GM06990 (cell line): ENCODE measurements at regions not wholly inside any gene's neighbourhood (a gene's known extent, or its start where the extent isn't known, plus 50 kb on each side); places are given as distances from the start of the nearest gene placed in this dataset.
"Not testable (repeated sequence)": the region's sequence is repeated elsewhere in the genome, so short reads cannot be mapped to it uniquely, and the experiment has no call there.

Experiments
- DNase-seq: peaks from one replicate; pipeline ENCODE4 v3.0.0-alpha.2; 2011; ENCODE audit not compliant: insufficient read length; ENCODE audit errors: extremely low read depth
- H3K27me3 ChIP-seq: replicated peaks from 2 replicates; pipeline ENCODE4 v1.6.0; 2011; ENCODE audit warnings: low read length; ENCODE audit not compliant: control insufficient read depth, insufficient read depth
- H3K36me3 ChIP-seq: 2 replicates; pipeline ENCODE4 v1.5.1; 2011; ENCODE audit warnings: low read length; ENCODE audit not compliant: control insufficient read depth, insufficient read depth
- H3K4me3 ChIP-seq: replicated peaks from 2 replicates; pipeline ENCODE4 v1.5.1; 2011; ENCODE audit warnings: low read depth, mild to moderate bottlenecking, control low read depth, low read length
- TF ChIP-seq, protein P1 (sequence below): IDR thresholded peaks from 2 replicates; pipeline ENCODE4 v1.5.1; 2011; ENCODE audit warnings: low read length, control low read depth, mild to moderate bottlenecking, inconsistent platforms; ENCODE audit not compliant: insufficient read depth, poor library complexity, severe bottlenecking

DNA sequence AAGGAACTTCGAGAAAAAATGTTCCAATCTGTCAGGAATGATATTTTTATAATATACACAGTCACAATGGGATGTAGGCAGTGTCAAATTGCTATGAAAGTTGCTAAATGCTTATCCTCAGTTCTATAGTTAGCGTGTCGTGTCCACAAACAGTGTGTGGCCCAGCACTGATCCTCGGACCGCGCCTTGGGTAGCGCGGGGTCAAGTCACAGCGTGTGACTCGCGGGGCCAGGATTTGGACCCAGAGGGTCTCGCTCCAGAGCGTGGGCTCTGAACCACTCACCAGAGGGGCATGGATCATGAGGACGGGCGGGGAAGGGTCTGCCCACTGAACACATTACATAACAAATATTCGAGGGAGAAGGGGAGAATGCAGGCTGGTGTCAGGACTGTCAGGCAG, 171.8 kb downstream of the C9orf50 start:
- H3K27me3 ChIP-seq = no peaks in the 10 kb centered on the region; the same call in 1 of the 2 replicates
- no peaks in the 10 kb centered on the region for H3K36me3 ChIP-seq
- TF ChIP-seq, protein P1, sequence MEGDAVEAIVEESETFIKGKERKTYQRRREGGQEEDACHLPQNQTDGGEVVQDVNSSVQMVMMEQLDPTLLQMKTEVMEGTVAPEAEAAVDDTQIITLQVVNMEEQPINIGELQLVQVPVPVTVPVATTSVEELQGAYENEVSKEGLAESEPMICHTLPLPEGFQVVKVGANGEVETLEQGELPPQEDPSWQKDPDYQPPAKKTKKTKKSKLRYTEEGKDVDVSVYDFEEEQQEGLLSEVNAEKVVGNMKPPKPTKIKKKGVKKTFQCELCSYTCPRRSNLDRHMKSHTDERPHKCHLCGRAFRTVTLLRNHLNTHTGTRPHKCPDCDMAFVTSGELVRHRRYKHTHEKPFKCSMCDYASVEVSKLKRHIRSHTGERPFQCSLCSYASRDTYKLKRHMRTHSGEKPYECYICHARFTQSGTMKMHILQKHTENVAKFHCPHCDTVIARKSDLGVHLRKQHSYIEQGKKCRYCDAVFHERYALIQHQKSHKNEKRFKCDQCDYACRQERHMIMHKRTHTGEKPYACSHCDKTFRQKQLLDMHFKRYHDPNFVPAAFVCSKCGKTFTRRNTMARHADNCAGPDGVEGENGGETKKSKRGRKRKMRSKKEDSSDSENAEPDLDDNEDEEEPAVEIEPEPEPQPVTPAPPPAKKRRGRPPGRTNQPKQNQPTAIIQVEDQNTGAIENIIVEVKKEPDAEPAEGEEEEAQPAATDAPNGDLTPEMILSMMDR = no peak
- no peak for DNase-seq
- H3K4me3 ChIP-seq = no peak overlapping the region

GRCh38 chr9:129446828-129447550, 173.9 kb downstream of the C9orf50 start:
- H3K36me3 ChIP-seq = no peaks in the 10 kb centered on the region
- DNase-seq = no peak
- H3K27me3 ChIP-seq = no peaks in the 10 kb centered on the region; the same call in 1 of the 2 replicates
- TF ChIP-seq, protein P1 = no peak
- no peak overlapping the region for H3K4me3 ChIP-seq

DNA sequence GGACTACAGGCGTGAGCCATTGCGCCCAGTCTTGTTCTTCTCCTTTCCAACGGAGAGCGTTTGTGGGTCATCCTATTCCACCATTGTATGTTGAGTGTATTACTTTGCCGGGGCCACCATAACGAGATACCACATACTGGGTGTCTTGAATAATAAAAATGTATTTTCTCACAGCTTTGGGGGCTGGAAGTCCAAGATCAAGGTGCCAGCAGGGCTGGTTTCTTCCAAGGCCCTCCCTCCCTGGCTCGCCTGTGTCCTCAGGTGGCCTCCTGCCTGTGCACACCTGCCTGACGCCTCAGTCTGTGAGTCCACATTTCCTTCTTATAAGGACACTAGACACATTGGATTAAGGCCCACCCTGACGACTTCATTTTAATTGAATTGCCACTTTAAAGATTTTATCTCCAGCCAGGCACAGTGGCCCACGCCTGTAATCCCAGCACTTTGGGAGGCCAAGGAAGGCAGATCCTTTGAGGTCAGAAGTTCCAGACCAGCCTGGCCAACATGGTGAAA, 175.1 kb downstream of the C9orf50 start:
- DNase-seq = no peak
- TF ChIP-seq, protein P1 = no peak
- Histone ChIP-seq H3K4me3 (no peak overlapping the region), H3K36me3 (no peaks in the 10 kb centered on the region), H3K27me3 (no peaks in the 10 kb centered on the region)

DNA sequence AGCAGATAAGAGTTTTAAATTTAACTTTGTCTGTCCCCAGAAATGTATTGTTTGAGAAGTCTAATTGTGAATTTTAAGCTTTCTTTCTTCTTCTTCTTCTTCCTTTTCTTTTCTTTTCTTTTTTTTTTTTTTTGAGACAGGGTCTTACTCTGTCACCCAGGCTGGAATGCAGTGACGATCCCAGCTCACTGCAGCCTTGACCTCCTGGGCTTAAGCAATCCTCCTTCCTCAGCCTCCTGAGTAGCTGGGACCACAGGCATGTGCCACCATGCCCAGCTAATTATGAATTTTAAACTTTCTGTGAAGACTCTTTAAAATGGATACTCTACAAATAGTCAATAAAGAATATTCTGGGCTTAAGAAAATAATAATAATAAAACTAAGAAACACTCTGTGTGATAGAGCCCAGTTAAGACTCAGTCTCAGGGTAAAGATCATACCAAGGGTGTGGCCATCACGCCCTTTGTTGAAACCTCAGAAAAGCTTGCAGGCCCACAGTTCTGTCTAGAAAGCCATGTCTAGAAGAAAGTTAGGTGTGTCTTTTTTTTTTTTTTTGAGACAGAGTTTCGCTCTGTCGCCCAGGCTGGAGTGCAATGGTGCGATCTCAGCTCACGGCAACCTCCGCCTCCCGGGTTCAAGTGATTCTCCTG, 177.3 kb downstream of the C9orf50 start:
- DNase-seq, H3K27me3 ChIP-seq, H3K36me3 ChIP-seq, H3K4me3 ChIP-seq: not testable (repeated sequence)

DNA sequence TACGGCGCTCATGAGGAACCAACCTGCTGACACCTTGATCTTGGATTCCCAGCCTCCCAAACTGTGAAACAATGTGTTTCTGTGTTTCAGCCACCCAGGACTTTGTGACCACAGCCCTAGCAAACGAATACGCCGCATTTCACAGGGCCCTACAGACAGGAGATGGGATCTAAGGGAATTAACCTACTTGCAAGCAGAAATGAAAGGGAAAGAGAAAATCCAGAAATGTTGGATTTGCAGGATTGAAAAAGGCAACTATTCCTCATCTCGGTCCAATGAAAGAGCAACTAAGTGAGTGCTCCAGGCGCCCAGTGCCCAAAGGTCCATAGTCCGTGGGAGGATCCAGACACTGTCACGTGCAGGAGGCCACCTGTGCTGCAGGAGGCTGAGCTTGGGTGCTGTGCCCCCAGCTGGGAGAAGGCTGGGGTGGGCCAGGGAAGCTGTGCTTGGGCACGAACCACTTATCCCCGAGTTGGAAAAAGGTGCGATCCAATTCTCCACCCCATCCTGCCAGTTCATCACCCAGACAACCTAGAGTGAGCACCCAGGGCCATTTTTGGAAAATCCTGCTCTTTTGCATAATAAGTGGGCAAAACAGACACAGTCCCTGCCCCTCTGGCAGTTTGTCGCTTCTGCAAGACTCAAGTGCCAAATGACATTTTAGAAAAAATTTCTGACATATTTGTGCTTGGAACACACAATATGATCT, 177.9 kb downstream of the C9orf50 start:
- Histone ChIP-seq H3K27me3 (peaks cover 4% of the 10 kb centered on the region), H3K4me3 (no peak overlapping the region), H3K36me3 (no peaks in the 10 kb centered on the region)
- no peak for DNase-seq
- TF ChIP-seq, protein P1 = no peak

DNA sequence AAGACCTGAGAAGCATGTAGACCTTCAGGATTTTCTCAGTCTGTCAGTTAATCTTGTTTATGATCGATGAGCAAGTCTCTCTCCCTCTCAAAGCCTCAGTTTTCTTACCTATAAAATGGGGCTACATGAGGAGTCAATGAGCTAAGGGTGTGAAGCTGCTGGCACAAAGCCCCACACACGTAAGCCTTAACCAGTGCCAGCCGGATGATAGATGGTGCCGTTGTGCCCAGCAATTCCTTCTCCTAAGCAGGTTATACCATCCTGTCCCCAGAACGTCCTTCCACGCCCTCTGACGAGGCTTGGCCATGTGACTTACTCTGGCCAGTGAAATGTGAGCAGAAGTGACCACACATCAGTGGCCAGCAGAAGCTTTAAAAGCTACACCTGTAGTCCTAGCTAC, 179.0 kb downstream of the C9orf50 start:
- TF ChIP-seq, protein P1 = no peak
- H3K27me3 ChIP-seq = peaks cover 7% of the 10 kb centered on the region
- H3K36me3 ChIP-seq = no peaks in the 10 kb centered on the region
- no peak for DNase-seq
- no peak overlapping the region for H3K4me3 ChIP-seq
